ENCODE measurements at regions not wholly inside any gene's neighbourhood (a gene's known extent, or its start where the extent isn't known, plus 50 kb on each side); places are given as distances from the start of the nearest gene placed in this dataset.

DNA sequence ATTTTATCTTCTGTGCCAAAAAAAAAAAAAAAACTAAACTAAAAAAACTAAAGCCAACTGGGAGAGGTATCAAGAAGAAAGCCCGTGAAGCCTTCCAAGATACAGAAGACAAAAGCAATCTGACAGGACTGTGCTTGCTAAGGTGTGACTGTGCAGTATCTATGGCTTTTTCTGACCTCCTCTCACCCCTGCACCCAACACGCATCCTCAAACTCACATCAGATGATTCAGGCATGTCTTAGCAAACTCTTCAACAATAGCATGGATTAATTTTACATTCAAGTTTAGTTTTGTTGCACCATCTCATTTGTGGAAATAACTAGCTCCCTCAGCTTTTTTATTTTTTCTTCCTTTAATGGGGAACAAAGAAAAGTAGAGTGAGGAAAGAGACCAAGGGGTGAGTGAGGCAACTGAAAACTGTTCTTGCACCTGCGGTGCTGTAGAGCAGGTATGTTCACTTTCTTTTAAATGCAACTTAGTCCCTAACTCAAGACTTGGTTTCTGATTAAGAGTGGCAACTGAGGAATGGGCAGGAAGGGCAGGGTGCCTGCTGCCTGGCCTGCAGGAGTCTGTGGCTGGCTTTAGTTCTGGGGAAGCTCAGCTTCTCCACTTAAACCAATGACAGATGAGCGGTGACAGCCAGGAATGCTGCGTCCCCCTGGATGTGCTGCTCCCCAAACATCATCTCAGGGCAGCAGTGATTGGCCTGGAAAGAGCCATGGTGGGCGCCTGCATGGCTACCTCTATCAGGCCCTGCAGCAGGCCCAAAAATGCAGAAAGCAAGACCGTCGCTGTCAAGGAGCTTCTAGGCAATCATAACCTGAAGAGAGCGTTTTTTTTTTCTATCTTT, 71.3 kb upstream of the LRRC8B start:
- TF ChIP-seq, protein P1, sequence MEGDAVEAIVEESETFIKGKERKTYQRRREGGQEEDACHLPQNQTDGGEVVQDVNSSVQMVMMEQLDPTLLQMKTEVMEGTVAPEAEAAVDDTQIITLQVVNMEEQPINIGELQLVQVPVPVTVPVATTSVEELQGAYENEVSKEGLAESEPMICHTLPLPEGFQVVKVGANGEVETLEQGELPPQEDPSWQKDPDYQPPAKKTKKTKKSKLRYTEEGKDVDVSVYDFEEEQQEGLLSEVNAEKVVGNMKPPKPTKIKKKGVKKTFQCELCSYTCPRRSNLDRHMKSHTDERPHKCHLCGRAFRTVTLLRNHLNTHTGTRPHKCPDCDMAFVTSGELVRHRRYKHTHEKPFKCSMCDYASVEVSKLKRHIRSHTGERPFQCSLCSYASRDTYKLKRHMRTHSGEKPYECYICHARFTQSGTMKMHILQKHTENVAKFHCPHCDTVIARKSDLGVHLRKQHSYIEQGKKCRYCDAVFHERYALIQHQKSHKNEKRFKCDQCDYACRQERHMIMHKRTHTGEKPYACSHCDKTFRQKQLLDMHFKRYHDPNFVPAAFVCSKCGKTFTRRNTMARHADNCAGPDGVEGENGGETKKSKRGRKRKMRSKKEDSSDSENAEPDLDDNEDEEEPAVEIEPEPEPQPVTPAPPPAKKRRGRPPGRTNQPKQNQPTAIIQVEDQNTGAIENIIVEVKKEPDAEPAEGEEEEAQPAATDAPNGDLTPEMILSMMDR (IDR thresholded peaks at IDR 0.05): no peak
- TF ChIP-seq JUN (CRISPR knock-in tag; IDR thresholded peaks at IDR 0.05) (no peak), TCF7 (CRISPR knock-in tag; IDR thresholded peaks at IDR 0.05; ENCODE audit: low read depth) (no peak), ATF2 (CRISPR knock-in tag; IDR thresholded peaks at IDR 0.05; ENCODE audit: borderline replicate concordance, low read depth) (no peak), TEAD4 (CRISPR knock-in tag; IDR thresholded peaks at IDR 0.05) (no peak), ARID4B (CRISPR knock-in tag; IDR thresholded peaks at IDR 0.05; ENCODE audit: borderline replicate concordance) (no peak), ZNF263 (CRISPR knock-in tag; IDR thresholded peaks at IDR 0.05; ENCODE audit: low read depth) (no peak)
- TF ChIP-seq, protein P2, sequence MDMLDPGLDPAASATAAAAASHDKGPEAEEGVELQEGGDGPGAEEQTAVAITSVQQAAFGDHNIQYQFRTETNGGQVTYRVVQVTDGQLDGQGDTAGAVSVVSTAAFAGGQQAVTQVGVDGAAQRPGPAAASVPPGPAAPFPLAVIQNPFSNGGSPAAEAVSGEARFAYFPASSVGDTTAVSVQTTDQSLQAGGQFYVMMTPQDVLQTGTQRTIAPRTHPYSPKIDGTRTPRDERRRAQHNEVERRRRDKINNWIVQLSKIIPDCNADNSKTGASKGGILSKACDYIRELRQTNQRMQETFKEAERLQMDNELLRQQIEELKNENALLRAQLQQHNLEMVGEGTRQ (CRISPR knock-in tag; IDR thresholded peaks at IDR 0.05): no peak
- TF ChIP-seq, protein P3, sequence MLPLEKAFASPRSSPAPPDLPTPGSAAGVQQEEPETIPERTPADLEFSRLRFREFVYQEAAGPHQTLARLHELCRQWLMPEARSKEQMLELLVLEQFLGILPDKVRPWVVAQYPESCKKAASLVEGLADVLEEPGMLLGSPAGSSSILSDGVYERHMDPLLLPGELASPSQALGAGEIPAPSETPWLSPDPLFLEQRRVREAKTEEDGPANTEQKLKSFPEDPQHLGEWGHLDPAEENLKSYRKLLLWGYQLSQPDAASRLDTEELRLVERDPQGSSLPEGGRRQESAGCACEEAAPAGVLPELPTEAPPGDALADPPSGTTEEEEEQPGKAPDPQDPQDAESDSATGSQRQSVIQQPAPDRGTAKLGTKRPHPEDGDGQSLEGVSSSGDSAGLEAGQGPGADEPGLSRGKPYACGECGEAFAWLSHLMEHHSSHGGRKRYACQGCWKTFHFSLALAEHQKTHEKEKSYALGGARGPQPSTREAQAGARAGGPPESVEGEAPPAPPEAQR (CRISPR knock-in tag; IDR thresholded peaks at IDR 0.05): no peak

Measured in WTC11 (cell line).